Effector memory CD8-positive, alpha-beta T cell (primary cell): ENCODE measurements at regions not wholly inside any gene's neighbourhood (a gene's known extent, or its start where the extent isn't known, plus 50 kb on each side); places are given as distances from the start of the nearest gene placed in this dataset.

Experiments used
- ATAC-seq: fragments of 150-1000 bp; cut with Tn5 transposase; replicated peaks from 2 replicates; pipeline ENCODE4 v1.10.0; 2021; ENCODE audit warnings: mild to moderate bottlenecking, moderate library complexity
- DNase-seq, 3 experiments: peaks; one replicate each; pipeline ENCODE4 v3.0.0; 2021
- H3K27ac Mint-ChIP-seq, 2 donors: one replicate each; pipeline ENCODE4 v1.8.0; 2022; ENCODE audit warnings: mild to moderate bottlenecking in 2 of 2, mixed read lengths in 2 of 2, moderate library complexity in 2 of 2
- H3K27me3 Mint-ChIP-seq, 2 donors: one replicate each; pipeline ENCODE4 v1.8.0; 2022; ENCODE audit warnings: mixed read lengths in 2 of 2
- H3K36me3 Mint-ChIP-seq: one replicate; pipeline ENCODE4 v1.8.0; 2022; ENCODE audit warnings: mild to moderate bottlenecking, moderate library complexity, mixed read lengths; ENCODE audit not compliant: insufficient read depth
- H3K4me1 Mint-ChIP-seq, 2 donors: one replicate each; pipeline ENCODE4 v1.8.0; 2022; ENCODE audit warnings: low read depth in 2 of 2, mixed read lengths in 2 of 2
- H3K4me3 Mint-ChIP-seq, 2 donors: one replicate each; pipeline ENCODE4 v1.8.0; 2022; ENCODE audit warnings: mild to moderate bottlenecking in 2 of 2, mixed read lengths in 2 of 2, moderate library complexity in 2 of 2
- H3K9me3 Mint-ChIP-seq, 2 donors: one replicate each; pipeline ENCODE4 v1.8.0; 2022; ENCODE audit warnings: mixed read lengths in 2 of 2

DNA sequence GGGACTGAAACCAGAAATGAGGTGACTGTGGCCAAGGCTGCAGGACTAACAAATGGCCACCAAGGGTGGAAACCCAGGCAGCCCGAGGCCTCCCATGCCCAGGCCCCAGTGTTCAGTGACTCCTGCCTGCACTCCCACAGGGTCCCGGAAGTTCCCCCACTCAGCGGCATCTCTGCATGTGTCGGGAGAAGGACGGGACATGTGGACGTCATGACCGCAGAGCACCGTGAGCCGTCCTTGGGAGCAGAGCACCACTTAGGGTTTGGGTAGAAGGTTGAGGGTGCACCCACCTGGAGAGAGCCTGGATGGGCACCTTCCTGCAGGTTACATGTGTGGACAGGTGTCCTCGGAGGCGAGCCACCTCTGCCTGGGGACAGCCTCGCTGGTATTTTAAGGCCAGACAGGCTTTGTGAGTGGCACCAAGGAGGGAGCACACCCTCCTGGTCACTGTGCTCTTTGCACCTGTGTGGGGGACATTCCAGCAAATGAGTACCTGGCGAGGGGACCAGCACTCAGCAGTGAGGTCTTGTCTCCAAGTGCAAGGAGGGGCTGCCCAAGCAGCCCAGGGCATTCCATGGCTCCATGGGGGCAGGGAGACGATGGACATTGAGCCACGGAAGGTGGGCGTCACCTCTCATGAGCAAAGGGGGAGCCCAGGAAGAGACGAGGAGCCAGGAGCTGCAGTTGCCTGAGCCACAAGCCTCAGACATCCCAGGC lies 95.3 kb upstream of the TCERG1L start:
- Mint-ChIP-seq H3K27ac (no peak overlapping the region), H3K4me3 (no peak overlapping the region), H3K36me3 (no peaks in the 10 kb centered on the region), H3K27me3 (no peaks in the 10 kb centered on the region), H3K9me3 (no peaks in the 10 kb centered on the region), H3K4me1 (no peaks in the 10 kb centered on the region)
- ATAC-seq, result no peak
- DNase-seq, result no peak

DNA sequence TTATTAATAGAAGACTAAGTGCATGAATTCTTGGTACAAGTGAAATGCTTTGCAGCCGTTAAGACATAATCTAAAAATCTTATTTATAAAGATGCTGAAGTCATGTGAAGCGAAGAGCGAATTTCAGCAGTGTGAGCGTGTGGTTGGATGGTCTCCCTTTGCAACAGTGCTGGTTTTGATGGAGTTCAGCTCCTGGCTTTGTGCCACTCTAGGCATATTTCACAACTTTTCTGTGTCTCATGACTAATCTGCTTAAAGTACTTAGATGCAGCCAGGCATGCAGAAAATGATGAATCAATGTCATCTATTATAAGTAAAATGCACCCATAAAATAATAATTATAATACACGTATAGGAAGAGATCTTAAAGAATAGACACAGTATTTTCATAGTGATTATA lies 107.2 kb upstream of the TCERG1L start:
- Mint-ChIP-seq H3K9me3 (peaks cover 4 to 6% of the 10 kb centered on the region in 2 donors), H3K4me1 (no peaks in the 10 kb centered on the region), H3K27me3 (no peaks in the 10 kb centered on the region), H3K27ac (no peak overlapping the region), H3K36me3 (no peaks in the 10 kb centered on the region), H3K4me3 (no peak overlapping the region)
- no peak for ATAC-seq
- DNase-seq, result no peak

DNA sequence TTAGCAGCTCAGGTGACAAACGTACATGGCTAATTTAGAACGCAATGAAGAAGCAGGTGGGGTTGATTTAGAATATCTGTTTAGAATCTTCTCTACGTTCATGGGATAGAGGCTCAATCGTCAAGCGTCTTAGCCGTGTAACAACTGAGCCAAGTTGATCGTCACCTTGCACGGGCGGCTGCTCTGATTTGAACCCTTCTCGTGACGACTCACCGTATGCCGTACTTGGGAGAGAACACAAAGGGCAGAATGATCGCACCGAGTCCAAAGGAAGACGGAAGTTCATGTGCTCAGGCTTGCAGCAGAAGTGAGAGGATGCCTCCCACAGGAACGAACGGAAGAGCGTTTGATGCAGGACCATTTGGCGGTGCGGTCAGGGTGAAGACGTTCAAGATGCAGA lies 108.3 kb upstream of the TCERG1L start:
- Mint-ChIP-seq H3K9me3 (peaks cover 4 to 6% of the 10 kb centered on the region in 2 donors), H3K4me1 (no peaks in the 10 kb centered on the region), H3K4me3 (no peak overlapping the region), H3K36me3 (no peaks in the 10 kb centered on the region), H3K27me3 (no peaks in the 10 kb centered on the region), H3K27ac (no peak overlapping the region)
- ATAC-seq (no peak), DNase-seq (no peak)

DNA sequence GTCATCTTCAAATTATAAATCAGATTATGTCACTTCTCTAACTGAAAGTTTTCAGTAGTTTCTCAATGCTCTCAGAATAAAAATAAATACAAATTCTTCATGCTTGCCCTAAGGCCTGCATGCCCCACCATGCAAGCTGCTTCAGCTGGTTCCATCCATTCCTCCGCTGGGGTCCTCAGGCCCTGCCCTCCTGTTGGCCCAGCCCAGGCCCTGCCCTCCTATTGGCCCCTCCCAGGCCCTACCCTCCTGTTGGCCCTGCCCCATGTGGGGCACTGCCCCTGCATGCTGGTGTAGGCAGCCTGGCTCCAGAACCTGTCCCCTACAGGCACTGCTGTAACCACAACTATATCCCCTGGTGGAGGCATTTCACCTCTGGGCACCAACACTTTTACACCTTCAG lies 109.3 kb upstream of the TCERG1L start:
- Mint-ChIP-seq H3K27ac (no peak overlapping the region), H3K4me3 (no peak overlapping the region)

DNA sequence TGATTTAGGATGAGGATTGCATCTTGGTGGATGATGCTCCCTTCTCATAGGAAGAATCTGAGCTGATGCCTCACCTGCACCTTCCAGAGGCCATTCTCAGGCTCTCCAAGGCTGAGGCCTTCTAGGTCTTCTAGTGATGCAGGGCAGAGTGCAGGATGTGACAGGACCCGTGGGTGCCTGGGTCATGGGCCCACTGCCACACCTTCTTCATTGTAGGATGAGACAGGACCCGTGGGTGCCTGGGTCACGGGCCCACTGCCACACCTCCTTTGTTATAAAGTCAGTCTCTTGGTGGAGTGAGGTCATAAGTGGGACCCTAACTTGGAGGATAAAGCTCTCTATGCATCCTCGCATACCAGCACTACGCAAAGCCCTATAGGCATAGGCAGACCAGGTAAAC lies 109.9 kb upstream of the TCERG1L start:
- Mint-ChIP-seq H3K27me3 (peaks cover 0 to 10% of the 10 kb centered on the region in 2 donors), H3K4me1 (no peaks in the 10 kb centered on the region), H3K27ac (no peak overlapping the region), H3K9me3 (peaks cover 4 to 12% of the 10 kb centered on the region in 2 donors), H3K4me3 (no peak overlapping the region), H3K36me3 (no peaks in the 10 kb centered on the region)
- ATAC-seq, result no peak
- no peak for DNase-seq

More for the DNA sequence above, 109.3 kb upstream of the TCERG1L start:
- Mint-ChIP-seq H3K4me1 (no peaks in the 10 kb centered on the region), H3K27me3 (peaks cover 0 to 7% of the 10 kb centered on the region in 2 donors), H3K9me3 (peaks cover 4 to 10% of the 10 kb centered on the region in 2 donors), H3K36me3 (no peaks in the 10 kb centered on the region)
- ATAC-seq (no peak), DNase-seq (no peak)

DNA sequence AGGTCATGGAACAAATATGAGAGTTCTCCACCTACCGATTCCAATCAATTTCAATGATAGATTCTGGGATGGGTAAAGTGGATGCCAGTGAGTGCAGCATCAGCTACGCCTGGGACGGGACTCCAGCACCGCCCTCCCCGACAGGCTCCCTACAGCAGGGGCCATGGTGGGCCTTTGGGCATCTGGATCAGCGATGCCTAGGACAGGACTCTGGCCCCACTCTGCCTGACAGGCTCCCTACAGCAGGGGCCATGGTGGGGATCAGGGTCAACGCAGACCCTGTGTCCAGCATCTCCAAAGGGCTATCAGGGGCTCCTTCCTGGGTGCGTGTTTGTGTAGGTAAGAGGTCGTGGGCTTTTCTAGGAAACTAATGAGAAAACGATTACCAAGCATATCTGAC lies 111.2 kb upstream of the TCERG1L start:
- Mint-ChIP-seq H3K4me1 (no peaks in the 10 kb centered on the region), H3K9me3 (peaks cover 4 to 12% of the 10 kb centered on the region in 2 donors), H3K4me3 (no peak overlapping the region), H3K36me3 (no peaks in the 10 kb centered on the region), H3K27me3 (peaks cover 0 to 10% of the 10 kb centered on the region in 2 donors), H3K27ac (no peak overlapping the region)
- DNase-seq (no peak), ATAC-seq (no peak)

DNA sequence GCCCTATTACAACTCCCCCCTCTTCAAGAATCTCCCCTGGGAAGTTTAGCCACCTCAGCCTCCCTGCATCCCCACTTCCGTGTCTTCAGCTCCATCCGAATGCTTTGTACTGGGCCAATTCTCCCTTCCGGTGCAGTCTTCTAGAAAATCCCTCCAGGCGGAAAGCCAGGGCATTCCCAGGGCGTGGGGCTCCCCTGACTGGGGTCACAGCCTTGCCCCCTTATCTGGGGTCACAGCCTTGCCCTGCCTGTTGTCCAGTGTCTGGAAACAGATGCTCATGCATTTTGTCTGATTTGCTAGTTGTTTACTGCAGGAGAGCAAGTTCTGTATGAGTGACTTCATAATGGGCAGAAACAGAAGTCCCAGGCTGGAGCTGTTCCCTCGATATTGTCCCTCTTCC lies 112.5 kb upstream of the TCERG1L start:
- Mint-ChIP-seq H3K4me3 (no peak overlapping the region), H3K9me3 (peaks cover 4 to 12% of the 10 kb centered on the region in 2 donors), H3K4me1 (no peaks in the 10 kb centered on the region), H3K27me3 (peaks cover 0 to 10% of the 10 kb centered on the region in 2 donors), H3K36me3 (no peaks in the 10 kb centered on the region), H3K27ac (no peak overlapping the region)
- ATAC-seq (no peak), DNase-seq (no peak)

DNA sequence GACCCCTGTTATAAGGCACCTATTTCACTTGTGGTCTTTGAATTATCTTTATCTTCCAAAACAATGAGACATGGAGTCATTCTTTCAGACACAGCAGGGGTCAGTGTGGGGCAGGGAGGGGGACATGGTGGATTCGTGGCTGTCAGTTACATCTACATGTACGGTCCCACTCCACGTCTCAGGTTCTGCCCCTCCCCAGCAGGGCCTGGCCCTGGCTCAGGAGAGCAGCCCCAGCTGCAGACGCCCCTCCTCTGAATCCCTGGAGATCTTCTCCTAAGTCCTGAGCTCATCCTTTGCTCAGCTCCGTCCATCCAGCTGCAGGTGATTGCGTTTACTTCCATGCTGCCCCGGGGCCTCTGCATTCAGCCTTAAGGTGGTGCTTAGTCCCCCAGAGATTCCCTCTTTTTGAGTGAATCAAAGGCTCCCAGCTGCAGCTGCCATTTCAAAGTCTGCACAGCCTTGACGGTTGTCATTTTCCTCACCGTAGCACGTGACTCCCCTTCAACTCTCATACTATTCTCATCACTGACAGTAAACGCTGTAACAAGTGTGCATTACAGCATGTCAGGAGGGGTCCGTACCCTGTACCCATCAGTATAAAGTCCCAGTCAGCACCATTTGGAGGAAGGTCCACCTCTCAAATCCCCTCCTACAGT lies 113.4 kb upstream of the TCERG1L start:
- Mint-ChIP-seq H3K27me3 (peaks cover 0 to 19% of the 10 kb centered on the region in 2 donors), H3K27ac (no peak overlapping the region), H3K36me3 (no peaks in the 10 kb centered on the region), H3K9me3 (peaks cover 0 to 7% of the 10 kb centered on the region in 2 donors), H3K4me3 (no peak overlapping the region), H3K4me1 (no peaks in the 10 kb centered on the region)
- ATAC-seq, result no peak
- DNase-seq, result no peak

DNA sequence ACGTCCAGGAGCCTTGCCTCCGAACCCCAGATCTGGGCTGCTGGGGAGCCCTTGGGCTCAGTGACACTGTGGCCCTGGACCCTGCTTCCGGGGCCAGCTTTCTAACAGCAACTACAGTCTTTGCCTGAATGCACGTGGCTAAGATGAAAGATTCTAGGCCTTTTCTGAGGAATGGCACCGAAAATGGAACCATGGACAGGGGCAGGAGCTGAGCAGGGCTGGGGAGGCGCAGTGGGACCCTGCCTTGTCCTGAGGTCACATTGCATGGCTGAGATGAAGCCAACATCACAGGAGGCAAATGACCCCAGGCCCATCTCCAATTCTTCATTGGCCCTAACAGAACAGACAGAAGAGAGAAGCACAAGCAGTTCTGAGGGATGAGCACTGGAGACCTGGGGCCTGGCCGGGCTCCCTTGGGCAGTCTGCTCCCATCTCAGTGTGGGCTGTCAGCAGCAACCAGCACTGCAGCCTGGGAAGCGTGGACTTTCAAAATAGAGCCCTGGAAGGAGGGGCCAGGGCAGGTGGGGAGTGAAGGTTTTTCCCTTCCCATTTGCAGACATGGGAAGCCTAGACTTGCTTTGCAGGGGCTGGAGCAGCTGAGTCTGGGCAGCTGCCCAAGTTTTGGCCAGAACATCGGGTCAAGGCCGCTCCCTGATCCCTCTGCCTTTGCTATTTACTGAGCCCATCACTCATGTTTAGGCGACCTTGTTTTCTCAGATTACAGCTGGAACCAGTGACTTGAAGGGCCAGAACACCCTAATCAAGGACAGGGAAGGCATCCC lies 114.4 kb upstream of the TCERG1L start:
- DNase-seq, result no peak
- Mint-ChIP-seq H3K27ac (no peak overlapping the region), H3K9me3 (peaks cover 0 to 6% of the 10 kb centered on the region in 2 donors), H3K4me1 (no peaks in the 10 kb centered on the region), H3K36me3 (no peaks in the 10 kb centered on the region), H3K27me3 (peaks cover 0 to 28% of the 10 kb centered on the region in 2 donors), H3K4me3 (no peak overlapping the region)
- no peak for ATAC-seq

DNA sequence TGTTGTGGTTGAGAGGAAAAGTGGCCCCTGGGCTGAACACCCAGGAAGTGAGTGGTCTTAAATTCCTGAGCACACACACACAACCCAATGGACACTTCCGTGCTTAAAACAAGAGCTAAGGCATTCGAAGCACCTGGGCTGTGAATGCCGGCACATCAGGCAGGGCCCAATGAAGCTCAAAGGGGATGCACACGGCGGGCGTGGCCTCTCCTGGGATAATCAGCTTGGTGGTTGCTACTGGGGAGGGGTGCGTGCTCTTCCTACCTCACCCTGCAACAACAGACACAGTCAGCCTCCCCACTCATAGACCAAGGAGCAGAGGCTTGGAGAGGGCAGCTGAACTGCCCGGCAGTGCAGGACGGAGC lies 115.0 kb upstream of the TCERG1L start:
- no peak overlapping the region for H3K27ac Mint-ChIP-seq
- peaks cover 0 to 6% of the 10 kb centered on the region in 2 donors for H3K9me3 Mint-ChIP-seq
- peaks cover 5 to 33% of the 10 kb centered on the region in 2 donors for H3K27me3 Mint-ChIP-seq
- DNase-seq (no peak), ATAC-seq (no peak)
- H3K4me3 Mint-ChIP-seq, result no peak overlapping the region
- no peaks in the 10 kb centered on the region for H3K4me1 Mint-ChIP-seq
- H3K36me3 Mint-ChIP-seq, result no peaks in the 10 kb centered on the region

DNA sequence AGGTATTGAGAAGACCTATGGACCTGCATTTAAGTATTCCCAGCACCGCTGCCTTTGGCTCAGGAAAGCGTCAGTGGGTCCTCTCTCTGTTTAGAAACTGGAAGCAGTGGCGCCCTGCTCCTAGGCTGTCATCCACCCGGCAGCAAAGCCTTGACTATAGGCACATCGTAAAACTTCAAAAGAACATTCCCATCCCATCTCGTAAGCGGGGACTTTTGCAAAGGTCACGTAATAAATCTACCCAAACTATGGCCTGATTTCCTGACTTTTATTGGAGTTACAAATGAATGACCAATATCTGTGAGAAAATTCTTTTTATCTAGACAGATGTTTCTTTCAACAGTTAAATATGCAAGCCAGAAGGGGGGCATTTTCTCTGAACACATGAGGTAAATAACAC lies 115.8 kb upstream of the TCERG1L start:
- H3K27me3 Mint-ChIP-seq, result peaks cover 10 to 41% of the 10 kb centered on the region in 2 donors
- H3K27ac Mint-ChIP-seq, result no peak overlapping the region
- DNase-seq, result no peak
- H3K36me3 Mint-ChIP-seq, result no peaks in the 10 kb centered on the region
- no peak for ATAC-seq
- H3K4me3 Mint-ChIP-seq, result no peak overlapping the region
- H3K9me3 Mint-ChIP-seq, result peaks cover 3 to 6% of the 10 kb centered on the region in 2 donors
- no peaks in the 10 kb centered on the region for H3K4me1 Mint-ChIP-seq

DNA sequence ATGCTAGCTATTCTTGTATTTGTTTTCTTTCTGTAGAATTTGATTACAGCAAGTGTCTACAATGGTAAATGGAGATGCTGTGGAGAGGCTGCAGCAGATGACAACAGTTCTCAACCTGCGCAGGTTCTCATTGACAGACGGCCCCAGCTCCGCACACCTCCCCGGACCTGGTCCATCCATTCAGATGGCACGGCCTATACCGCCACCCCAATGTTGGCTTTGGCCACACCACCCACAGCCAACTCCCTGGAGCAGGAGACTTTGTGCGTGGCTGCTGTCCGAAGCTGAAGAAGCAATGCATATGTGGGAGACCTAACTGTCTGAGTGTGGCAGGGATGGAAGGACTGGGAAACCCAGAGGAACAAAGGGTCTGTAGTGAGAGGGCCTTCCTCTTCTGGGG lies 116.4 kb upstream of the TCERG1L start:
- Mint-ChIP-seq H3K4me3 (no peak overlapping the region), H3K27me3 (peaks cover 10 to 42% of the 10 kb centered on the region in 2 donors), H3K4me1 (no peaks in the 10 kb centered on the region), H3K27ac (no peak overlapping the region), H3K36me3 (no peaks in the 10 kb centered on the region), H3K9me3 (peaks cover 3 to 6% of the 10 kb centered on the region in 2 donors)
- no peak for ATAC-seq
- DNase-seq, result no peak

DNA sequence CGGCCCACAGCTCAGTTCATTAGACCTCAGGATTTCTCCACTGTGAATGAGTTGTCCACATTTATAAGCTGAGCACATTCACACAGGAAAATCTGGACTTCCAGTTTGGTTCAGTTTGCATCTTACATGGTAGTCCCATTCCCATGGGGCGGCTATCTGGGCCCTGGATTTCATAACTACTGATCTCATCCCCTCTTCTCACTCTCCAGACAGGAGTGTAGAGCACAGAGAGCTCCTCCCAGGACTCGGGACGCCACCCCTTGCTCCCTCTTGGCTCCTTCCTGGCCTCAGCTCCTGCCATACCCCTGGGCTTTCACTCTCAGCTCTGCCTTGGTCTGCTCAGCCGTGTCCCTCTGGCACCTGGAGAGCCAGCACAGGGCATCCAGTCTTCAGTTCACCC lies 117.6 kb upstream of the TCERG1L start:
- peaks cover 10 to 42% of the 10 kb centered on the region in 2 donors for H3K27me3 Mint-ChIP-seq
- H3K9me3 Mint-ChIP-seq, result peaks cover 3 to 6% of the 10 kb centered on the region in 2 donors
- no peak overlapping the region for H3K4me3 Mint-ChIP-seq
- H3K4me1 Mint-ChIP-seq, result no peaks in the 10 kb centered on the region
- DNase-seq (no peak), ATAC-seq (no peak)
- H3K27ac Mint-ChIP-seq, result no peak overlapping the region
- no peaks in the 10 kb centered on the region for H3K36me3 Mint-ChIP-seq
